ENCODE measurements at regions not wholly inside any gene's neighbourhood (a gene's known extent, or its start where the extent isn't known, plus 50 kb on each side); places are given as distances from the start of the nearest gene placed in this dataset.

GRCh38 chr3:24678021-24678420 lies 183.4 kb upstream of the THRB start:
- DNase-seq (ENCODE audit: low read depth, low spot score) (no peak), FAIRE-seq (no peak)
- H3K27ac ChIP-seq (ENCODE audit: control insufficient read depth, insufficient read depth, low read length) = peak overlapping the region; percentile 28
- H3K4me3 ChIP-seq (ENCODE audit: control insufficient read depth in 2 of 3, extremely low read depth in 1 of 3, insufficient read depth in 2 of 3, low read depth in 1 of 3, low read length in 3 of 3) = peak overlapping the region in 2 of 3 experiments; percentile 25 to 53
- no peak for TF ChIP-seq EZH2 (IDR thresholded peaks at IDR 0.05; ENCODE audit: low read length)
- no peak for TF ChIP-seq CTCF (optimal IDR thresholded peaks at IDR 0.05 in 1 of 3, IDR thresholded peaks at IDR 0.05 in 1 of 3, conservative IDR thresholded peaks at IDR 0.05 in 1 of 3; ENCODE audit: extremely low read depth in 1 of 3, insufficient read depth in 2 of 3, low read length in 3 of 3)
- H3K9ac ChIP-seq (ENCODE audit: control insufficient read depth, extremely low read depth, insufficient read depth, low read length) = no peak overlapping the region
- dilution Hi-C loops (cut with MboI; ENCODE audit: extremely low pct_ligation_motif_present, low sequenced_read_pairs) = no loop called here
- H3K79me2 ChIP-seq (ENCODE audit: control insufficient read depth, insufficient read depth, low read length) = no peaks in the 10 kb centered on the region
- no peaks in the 10 kb centered on the region for H4K20me1 ChIP-seq (ENCODE audit: control insufficient read depth, extremely low read depth, insufficient read depth, low read length)
- peak overlapping the region; percentile 84 for H3K4me2 ChIP-seq (ENCODE audit: control insufficient read depth, extremely low read depth, insufficient read depth, low read depth, low read length)
- H3K36me3 ChIP-seq (ENCODE audit: control insufficient read depth in 2 of 2, extremely low read depth in 1 of 2, insufficient read depth in 2 of 2, low read length in 2 of 2) = no peaks in the 10 kb centered on the region
- no peak overlapping the region for H2AFZ ChIP-seq (ENCODE audit: control insufficient read depth, low read length)
- H3K4me1 ChIP-seq (ENCODE audit: control insufficient read depth, extremely low read depth, insufficient read depth, low read length) = peaks cover 16% of the 10 kb centered on the region
- no peaks in the 10 kb centered on the region for H3K27me3 ChIP-seq (ENCODE audit: control insufficient read depth, extremely low read depth, insufficient read depth, low read length)
- H3K9me3 ChIP-seq (ENCODE audit: control insufficient read depth, low read depth, low read length) = no peaks in the 10 kb centered on the region
- peaks cover 2% of the 10 kb centered on the region for H3K9me1 ChIP-seq (ENCODE audit: control insufficient read depth, extremely low read depth, insufficient read depth, low read length)

- Histone ChIP-seq H3K4me3 (ENCODE audit: control insufficient read depth in 2 of 3, extremely low read depth in 1 of 3, insufficient read depth in 2 of 3, low read depth in 1 of 3, low read length in 3 of 3) (peak overlapping the region in 2 of 3 experiments; percentile 25 to 53), H2AFZ (ENCODE audit: control insufficient read depth, low read length) (no peak overlapping the region)
- dilution Hi-C loops (cut with MboI; ENCODE audit: extremely low pct_ligation_motif_present, low sequenced_read_pairs) = no loop called here
Observed at GRCh38 chr3:24678421-24678865, 183.8 kb upstream of the THRB start.

More at GRCh38 chr3:24678421-24678865, 183.8 kb upstream of the THRB start:
- Histone ChIP-seq H3K27ac (ENCODE audit: control insufficient read depth, insufficient read depth, low read length) (peak overlapping the region; percentile 28), H3K27me3 (ENCODE audit: control insufficient read depth, extremely low read depth, insufficient read depth, low read length) (no peaks in the 10 kb centered on the region), H3K79me2 (ENCODE audit: control insufficient read depth, insufficient read depth, low read length) (no peaks in the 10 kb centered on the region), H3K4me1 (ENCODE audit: control insufficient read depth, extremely low read depth, insufficient read depth, low read length) (peaks cover 20% of the 10 kb centered on the region), H3K9me3 (ENCODE audit: control insufficient read depth, low read depth, low read length) (no peaks in the 10 kb centered on the region), H3K9ac (ENCODE audit: control insufficient read depth, extremely low read depth, insufficient read depth, low read length) (no peak overlapping the region), H3K36me3 (ENCODE audit: control insufficient read depth in 2 of 2, extremely low read depth in 1 of 2, insufficient read depth in 2 of 2, low read length in 2 of 2) (no peaks in the 10 kb centered on the region), H3K9me1 (ENCODE audit: control insufficient read depth, extremely low read depth, insufficient read depth, low read length) (peaks cover 2% of the 10 kb centered on the region), H3K4me2 (ENCODE audit: control insufficient read depth, extremely low read depth, insufficient read depth, low read depth, low read length) (peak overlapping the region; percentile 84), H4K20me1 (ENCODE audit: control insufficient read depth, extremely low read depth, insufficient read depth, low read length) (no peaks in the 10 kb centered on the region)
- no peak for TF ChIP-seq CTCF (optimal IDR thresholded peaks at IDR 0.05 in 1 of 3, IDR thresholded peaks at IDR 0.05 in 1 of 3, conservative IDR thresholded peaks at IDR 0.05 in 1 of 3; ENCODE audit: extremely low read depth in 1 of 3, insufficient read depth in 2 of 3, low read length in 3 of 3)
- TF ChIP-seq EZH2 (IDR thresholded peaks at IDR 0.05; ENCODE audit: low read length) = no peak
- DNase-seq (ENCODE audit: low read depth, low spot score) = peak; percentile 40
- FAIRE-seq = peak; percentile 94
